Lower lobe of right lung (tissue), 2 donors: ENCODE measurements at regions not wholly inside any gene's neighbourhood (a gene's known extent, or its start where the extent isn't known, plus 50 kb on each side); places are given as distances from the start of the nearest gene placed in this dataset.

Source experiments
- ATAC-seq, 2 donors: fragments of 200-7000 bp; cut with Tn5 transposase; one replicate each; pipeline ENCODE4 v1.9.1; 2020 to 2022; ENCODE audit warnings: mild to moderate bottlenecking in 2 of 2, moderate library complexity in 2 of 2
- DNase-seq: peaks from one replicate; pipeline ENCODE4 v3.0.0-alpha.2; 2020
- H3K27ac ChIP-seq: fragments of 200-600 bp; one replicate; pipeline ENCODE4 v1.8.0; 2022
- H3K27me3 ChIP-seq: fragments of 200-600 bp; one replicate; pipeline ENCODE4 v1.8.0; 2022; ENCODE audit warnings: low read depth
- H3K36me3 ChIP-seq: fragments of 200-600 bp; one replicate; pipeline ENCODE4 v1.8.0; 2022; ENCODE audit warnings: mild to moderate bottlenecking
- H3K4me1 ChIP-seq: fragments of 200-600 bp; one replicate; pipeline ENCODE4 v1.8.0; 2022
- H3K4me3 ChIP-seq: fragments of 200-600 bp; one replicate; pipeline ENCODE4 v1.8.0; 2022; ENCODE audit warnings: mild to moderate bottlenecking
- H3K9me3 ChIP-seq: fragments of 200-600 bp; one replicate; pipeline ENCODE4 v1.8.0; 2022
- intact Hi-C: fragments of 100-400 bp; cut with DNase I; formaldehyde crosslinking; loops from one replicate; pipeline ENCODE4 v1.11.0; 2022
- TF ChIP-seq, protein P1 (sequence below): fragments of 200-600 bp; IDR thresholded peaks from one replicate; pipeline ENCODE4 v1.8.0; 2022; ENCODE audit warnings: antibody characterized with exemption, mild to moderate bottlenecking
- donor health status: DM: no; HTN: yes; CAD: no; lungs with severe emphysema.

DNA sequence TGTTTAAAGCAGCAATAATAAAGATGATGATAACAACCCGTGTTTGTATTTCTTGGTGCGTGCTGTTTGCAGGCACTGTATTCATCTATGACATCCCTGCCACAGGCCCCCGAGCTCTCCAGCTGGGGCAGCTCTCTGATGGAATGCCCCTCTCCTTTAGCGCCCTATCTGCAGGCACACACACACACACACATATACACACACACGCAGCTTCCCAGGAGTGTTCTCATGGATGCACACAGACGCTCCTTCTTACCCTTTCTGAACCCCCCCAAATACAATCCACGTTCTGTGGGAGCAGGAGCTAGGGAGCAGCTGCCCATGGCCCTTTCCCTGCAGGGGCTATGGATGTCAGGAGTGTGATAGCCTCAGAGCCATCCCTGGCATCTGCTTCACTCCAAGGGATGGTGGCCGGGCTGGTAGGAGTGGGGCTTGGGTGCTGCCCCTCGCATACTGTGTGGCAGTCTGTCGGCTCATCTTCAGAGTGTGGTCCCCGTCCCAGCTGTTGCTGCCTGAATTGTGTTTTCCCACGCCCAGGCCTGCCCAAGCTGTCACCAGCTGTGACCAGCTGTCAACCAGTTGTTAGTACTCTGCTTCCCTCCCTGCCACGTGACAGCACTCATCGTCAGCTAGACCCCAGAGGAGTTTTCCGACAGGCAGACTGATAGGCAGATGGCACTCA, 50.8 kb upstream of the MYCN start:
- no peak overlapping the region for H3K4me3 ChIP-seq
- H3K36me3 ChIP-seq, result no peaks in the 10 kb centered on the region
- intact Hi-C loops, result no loop called here
- no peaks in the 10 kb centered on the region for H3K27me3 ChIP-seq
- H3K4me1 ChIP-seq, result no peaks in the 10 kb centered on the region
- no peak for DNase-seq
- H3K27ac ChIP-seq, result no peak overlapping the region
- H3K9me3 ChIP-seq, result no peaks in the 10 kb centered on the region
- ATAC-seq, result peak; percentile 34 to 50
- TF ChIP-seq, protein P1, sequence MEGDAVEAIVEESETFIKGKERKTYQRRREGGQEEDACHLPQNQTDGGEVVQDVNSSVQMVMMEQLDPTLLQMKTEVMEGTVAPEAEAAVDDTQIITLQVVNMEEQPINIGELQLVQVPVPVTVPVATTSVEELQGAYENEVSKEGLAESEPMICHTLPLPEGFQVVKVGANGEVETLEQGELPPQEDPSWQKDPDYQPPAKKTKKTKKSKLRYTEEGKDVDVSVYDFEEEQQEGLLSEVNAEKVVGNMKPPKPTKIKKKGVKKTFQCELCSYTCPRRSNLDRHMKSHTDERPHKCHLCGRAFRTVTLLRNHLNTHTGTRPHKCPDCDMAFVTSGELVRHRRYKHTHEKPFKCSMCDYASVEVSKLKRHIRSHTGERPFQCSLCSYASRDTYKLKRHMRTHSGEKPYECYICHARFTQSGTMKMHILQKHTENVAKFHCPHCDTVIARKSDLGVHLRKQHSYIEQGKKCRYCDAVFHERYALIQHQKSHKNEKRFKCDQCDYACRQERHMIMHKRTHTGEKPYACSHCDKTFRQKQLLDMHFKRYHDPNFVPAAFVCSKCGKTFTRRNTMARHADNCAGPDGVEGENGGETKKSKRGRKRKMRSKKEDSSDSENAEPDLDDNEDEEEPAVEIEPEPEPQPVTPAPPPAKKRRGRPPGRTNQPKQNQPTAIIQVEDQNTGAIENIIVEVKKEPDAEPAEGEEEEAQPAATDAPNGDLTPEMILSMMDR, result no peak

- intact Hi-C loops, result no loop called here
- DNase-seq, result no peak
- Histone ChIP-seq H3K4me3 (no peak overlapping the region), H3K36me3 (no peaks in the 10 kb centered on the region), H3K27ac (no peak overlapping the region), H3K27me3 (no peaks in the 10 kb centered on the region), H3K4me1 (no peaks in the 10 kb centered on the region), H3K9me3 (no peaks in the 10 kb centered on the region)
- ATAC-seq, result peak; percentile 21 to 26
- TF ChIP-seq, protein P1, result no peak
These were observed 50.1 kb upstream of the MYCN start for GRCh38 chr2:15890124-15890754.
